ENCODE measurements at regions not wholly inside any gene's neighbourhood (a gene's known extent, or its start where the extent isn't known, plus 50 kb on each side); places are given as distances from the start of the nearest gene placed in this dataset.

DNA sequence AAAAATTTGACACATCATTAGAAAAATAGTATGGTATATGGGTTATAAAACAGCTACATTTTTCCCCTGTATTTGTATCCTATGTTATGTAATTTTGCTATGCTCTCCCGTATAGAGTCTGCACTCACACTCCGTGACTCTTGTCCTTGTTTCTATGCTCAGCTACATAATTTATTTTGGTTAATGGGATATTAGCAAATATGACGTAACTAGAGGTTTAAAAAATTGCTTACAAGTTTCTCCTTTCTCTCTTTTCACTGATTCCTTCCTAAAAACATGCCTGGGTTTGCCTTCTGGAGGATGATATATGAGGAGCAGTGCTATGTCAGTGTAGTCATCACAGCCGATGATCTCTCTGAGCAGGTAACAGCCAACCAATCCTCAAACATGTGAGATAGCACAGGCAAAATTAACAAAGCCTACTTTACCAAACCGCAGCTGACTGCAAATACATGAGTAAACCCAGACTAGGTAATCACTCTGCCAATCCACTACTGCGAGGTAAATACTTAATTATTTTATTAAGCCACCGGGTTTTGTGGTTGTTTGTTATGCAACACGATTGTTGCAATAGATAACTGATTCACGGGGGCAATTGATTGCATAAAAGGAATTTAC lies 126.9 kb downstream of the KIF2B start:
- Histone ChIP-seq H3K14ac (ENCODE audit: insufficient read length) (no peak overlapping the region), H3K36me3 (ENCODE audit: control insufficient read depth in 2 of 4, insufficient read depth in 4 of 4, low read length in 3 of 4) (no peaks in the 10 kb centered on the region), H2BK12ac (ENCODE audit: low read depth, low read length) (no peak overlapping the region), H3K56ac (replicated peaks; ENCODE audit: insufficient read length, low read depth, low read length) (no peak overlapping the region), H3K27me3 (replicated peaks in 1 of 4; ENCODE audit: control insufficient read depth in 3 of 4, extremely low read depth in 1 of 4, insufficient read depth in 3 of 4, low read length in 3 of 4) (no peaks in the 10 kb centered on the region), H3K4me3 (ENCODE audit: extremely low read depth in 1 of 4, insufficient read depth in 2 of 4, low read depth in 3 of 4, low read length in 4 of 4) (no peak overlapping the region), H3K79me1 (ENCODE audit: low read depth, low read length) (no peaks in the 10 kb centered on the region), H3K23ac (ENCODE audit: insufficient read length) (no peak overlapping the region), H3K9ac (replicated peaks in 1 of 4; ENCODE audit: extremely low read depth in 1 of 4, low read depth in 3 of 4, low read length in 3 of 4) (no peak overlapping the region), H3K4me2 (ENCODE audit: insufficient read depth in 1 of 2, low read depth in 2 of 2, low read length in 2 of 2) (no peak overlapping the region), H3K4ac (replicated peaks; ENCODE audit: insufficient read length, low read depth, low read length) (no peak overlapping the region), H3K9me3 (ENCODE audit: insufficient read depth in 2 of 2, low read depth in 1 of 2, low read length in 1 of 2) (no peaks in the 10 kb centered on the region), H2AFZ (ENCODE audit: low read length) (0 out of 2 replicates have a peak overlapping the region, but pooled peaks have one; percentile 74), H4K20me1 (replicated peaks in 1 of 2; ENCODE audit: control insufficient read depth in 1 of 2, insufficient read depth in 2 of 2, low read length in 2 of 2) (no peaks in the 10 kb centered on the region), H2BK15ac (ENCODE audit: low read length) (no peak overlapping the region), H2BK120ac (replicated peaks; ENCODE audit: low read depth, low read length) (no peak overlapping the region), H4K5ac (ENCODE audit: insufficient read length, low read depth, low read length) (peak overlapping the region; percentile 26), H4K91ac (replicated peaks; ENCODE audit: insufficient read length, low read length) (no peak overlapping the region), H2BK20ac (ENCODE audit: low read length) (no peak overlapping the region), H3K4me1 (replicated peaks in 1 of 4; ENCODE audit: control insufficient read depth in 3 of 4, insufficient read depth in 4 of 4, low read length in 3 of 4) (peaks cover 0 to 4% (median 1%) of the 10 kb centered on the region in 4 experiments; a peak in 2 of 7 replicates), H2AK5ac (ENCODE audit: low read depth, low read length) (no peak overlapping the region), H3K18ac (ENCODE audit: extremely low read depth, low read length) (no peak overlapping the region), H3K79me2 (ENCODE audit: control insufficient read depth in 1 of 2, insufficient read depth in 2 of 2, low read length in 2 of 2) (no peaks in the 10 kb centered on the region), H4K8ac (ENCODE audit: extremely low read depth, insufficient read depth, low read length) (no peak overlapping the region), H2BK5ac (ENCODE audit: low read depth, low read length) (no peak overlapping the region), H3K23me2 (ENCODE audit: low read depth, low read length) (no peaks in the 10 kb centered on the region), H3K27ac (ENCODE audit: low read depth, low read length) (no peak overlapping the region)
- ChIA-PET POLR2A (ENCODE audit: partially characterized antibody) (no interaction called here), CTCF (ENCODE audit: partially characterized antibody) (interaction anchor here (0.6 to 2.8 kb wide), 11 partner anchors 10 to 933 kb away, joined by 3 to 13 read pairs (median 3); no protein-coding TSS in a partner anchor)
- TF ChIP-seq RAD21 (IDR thresholded peaks at IDR 0.05 in 1 of 2, conservative IDR thresholded peaks at IDR 0.05 in 1 of 2; ENCODE audit: low read depth in 2 of 2, low read length in 2 of 2) (no peak), JUND (IDR thresholded peaks at IDR 0.05; ENCODE audit: low read length) (no peak), CHD1 (IDR thresholded peaks at IDR 0.05; ENCODE audit: low read depth, low read length) (no peak), POLR2AphosphoS5 (IDR thresholded peaks at IDR 0.05; ENCODE audit: low read depth, low read length) (no peak), TBP (IDR thresholded peaks at IDR 0.05; ENCODE audit: low read depth, low read length) (no peak), ASH2L (IDR thresholded peaks at IDR 0.05; ENCODE audit: low read length) (no peak), TCF12 (IDR thresholded peaks at IDR 0.05; ENCODE audit: low read depth, low read length) (no peak), NANOG (IDR thresholded peaks at IDR 0.05; ENCODE audit: insufficient read depth, low read depth, low read length, poor library complexity, severe bottlenecking) (no peak), TEAD4 (IDR thresholded peaks at IDR 0.05; ENCODE audit: low read depth, low read length) (no peak), CBX5 (IDR thresholded peaks at IDR 0.05; ENCODE audit: low read depth, low read length) (no peak), EP300 (IDR thresholded peaks at IDR 0.05; ENCODE audit: borderline replicate concordance in 1 of 2, low read depth in 2 of 2, low read length in 2 of 2) (no peak), TAF1 (IDR thresholded peaks at IDR 0.05; ENCODE audit: low read depth, low read length) (no peak)
- TF ChIP-seq, protein P1, sequence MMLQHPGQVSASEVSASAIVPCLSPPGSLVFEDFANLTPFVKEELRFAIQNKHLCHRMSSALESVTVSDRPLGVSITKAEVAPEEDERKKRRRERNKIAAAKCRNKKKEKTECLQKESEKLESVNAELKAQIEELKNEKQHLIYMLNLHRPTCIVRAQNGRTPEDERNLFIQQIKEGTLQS (IDR thresholded peaks at IDR 0.05; ENCODE audit: insufficient read depth, low read depth, low read length): no peak
- WGBS, 2 experiments (ENCODE audit: extremely low coverage in 1 of 2, insufficient coverage in 1 of 2, insufficient read length in 1 of 2, insufficient replicate concordance in 2 of 2, low coverage in 1 of 2, low lambda C conversion rate in 2 of 2, missing lambda C conversion rate in 1 of 2): 72% methylated on average over 9 of the region's 9 CpGs; no CpG with 5 or more reads in 1 of the 2 experiments
- DNase-seq (ENCODE audit: low read depth in 1 of 2, low spot score in 2 of 2) (no peak), FAIRE-seq (no peak)
